ENCODE measurements at regions not wholly inside any gene's neighbourhood (a gene's known extent, or its start where the extent isn't known, plus 50 kb on each side); places are given as distances from the start of the nearest gene placed in this dataset.

DNA sequence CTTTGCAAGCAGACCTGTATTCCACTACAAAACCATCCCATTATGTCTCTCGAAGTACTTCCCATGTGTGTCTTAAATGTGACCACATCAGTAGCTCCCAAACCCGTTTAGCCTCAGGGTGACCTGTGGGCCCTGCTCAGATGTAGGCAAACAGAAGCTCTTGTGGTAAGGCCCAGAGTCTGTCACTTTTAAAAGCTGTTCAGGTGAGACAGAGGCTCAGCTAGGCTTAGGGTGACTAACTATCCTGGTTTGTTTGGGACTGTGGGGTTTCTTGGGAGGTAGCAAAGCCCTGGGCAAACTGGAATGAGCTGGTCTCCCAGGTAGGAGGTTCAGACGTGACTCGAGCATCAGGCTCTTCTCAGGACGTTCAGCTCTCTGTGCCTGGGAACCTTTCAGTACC lies 64.5 kb upstream of the VASH1 start:
- no peaks in the 10 kb centered on the region for H3K4me1 ChIP-seq (ENCODE audit: control insufficient read depth, low read length)
- no peaks in the 10 kb centered on the region for H3K9me2 ChIP-seq (replicated peaks; ENCODE audit: control insufficient read depth, low read length)
- no peaks in the 10 kb centered on the region for H3K36me3 ChIP-seq (ENCODE audit: control insufficient read depth, low read length)
- peaks cover 7% of the 10 kb centered on the region; the same call in 1 of the 2 replicates for H3K27me3 ChIP-seq (ENCODE audit: control insufficient read depth, low read length)
- no peaks in the 10 kb centered on the region for H3F3A ChIP-seq (ENCODE audit: control insufficient read depth, insufficient read depth)
- TF ChIP-seq, protein P1, sequence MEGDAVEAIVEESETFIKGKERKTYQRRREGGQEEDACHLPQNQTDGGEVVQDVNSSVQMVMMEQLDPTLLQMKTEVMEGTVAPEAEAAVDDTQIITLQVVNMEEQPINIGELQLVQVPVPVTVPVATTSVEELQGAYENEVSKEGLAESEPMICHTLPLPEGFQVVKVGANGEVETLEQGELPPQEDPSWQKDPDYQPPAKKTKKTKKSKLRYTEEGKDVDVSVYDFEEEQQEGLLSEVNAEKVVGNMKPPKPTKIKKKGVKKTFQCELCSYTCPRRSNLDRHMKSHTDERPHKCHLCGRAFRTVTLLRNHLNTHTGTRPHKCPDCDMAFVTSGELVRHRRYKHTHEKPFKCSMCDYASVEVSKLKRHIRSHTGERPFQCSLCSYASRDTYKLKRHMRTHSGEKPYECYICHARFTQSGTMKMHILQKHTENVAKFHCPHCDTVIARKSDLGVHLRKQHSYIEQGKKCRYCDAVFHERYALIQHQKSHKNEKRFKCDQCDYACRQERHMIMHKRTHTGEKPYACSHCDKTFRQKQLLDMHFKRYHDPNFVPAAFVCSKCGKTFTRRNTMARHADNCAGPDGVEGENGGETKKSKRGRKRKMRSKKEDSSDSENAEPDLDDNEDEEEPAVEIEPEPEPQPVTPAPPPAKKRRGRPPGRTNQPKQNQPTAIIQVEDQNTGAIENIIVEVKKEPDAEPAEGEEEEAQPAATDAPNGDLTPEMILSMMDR (IDR thresholded peaks at IDR 0.05; ENCODE audit: low read depth, low read length, poor library complexity, severe bottlenecking), result no peak
- TF ChIP-seq EZH2phosphoT487 (IDR thresholded peaks at IDR 0.05; ENCODE audit: borderline replicate concordance, low read length), result no peak
- no peaks in the 10 kb centered on the region for H4K20me1 ChIP-seq (ENCODE audit: control insufficient read depth, insufficient read depth, low read depth, low read length)
- H3K79me2 ChIP-seq (ENCODE audit: control insufficient read depth, low read length), result no peaks in the 10 kb centered on the region
- H3K27ac ChIP-seq (ENCODE audit: low read depth, low read length), result no peak overlapping the region
- H3K4me2 ChIP-seq (ENCODE audit: low read length), result no peak overlapping the region
- no peak overlapping the region for H3K4me3 ChIP-seq (ENCODE audit: low read length)
- H3K9me3 ChIP-seq (ENCODE audit: control insufficient read depth, insufficient read depth, low read length), result no peaks in the 10 kb centered on the region

DNA sequence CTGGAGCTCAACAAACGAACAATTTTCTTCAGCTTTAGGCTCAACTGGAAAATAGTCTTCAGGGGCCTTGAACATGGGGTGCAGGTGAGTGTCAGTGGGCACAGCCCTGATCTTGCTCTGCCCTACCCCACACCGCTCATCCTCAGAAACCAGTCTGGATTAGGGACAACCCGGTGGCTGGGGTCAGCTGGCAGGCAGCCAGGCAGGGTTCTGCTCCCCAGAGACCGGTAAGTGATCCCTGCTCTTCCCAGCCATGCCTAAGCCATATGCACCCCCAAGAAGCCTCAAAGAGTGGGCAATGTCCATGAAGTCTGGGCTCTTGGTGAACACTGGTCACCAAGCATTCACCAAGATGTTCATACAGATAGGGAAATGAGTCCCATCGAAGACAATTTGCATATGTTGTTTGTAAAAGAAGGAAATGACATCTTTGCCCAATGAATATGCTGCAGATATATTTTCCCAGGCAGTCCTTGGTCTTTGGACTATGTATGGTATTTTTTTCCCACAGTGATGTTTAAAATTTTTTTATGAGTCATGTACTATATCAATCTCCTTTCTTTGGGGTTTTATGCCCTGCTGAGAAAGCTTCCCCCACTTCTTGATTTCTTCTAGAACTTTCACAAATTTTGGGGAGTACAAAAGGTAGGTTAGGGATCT lies 63.9 kb upstream of the VASH1 start:
- Histone ChIP-seq H3K4me1 (ENCODE audit: control insufficient read depth, low read length) (no peaks in the 10 kb centered on the region), H3K9me2 (replicated peaks; ENCODE audit: control insufficient read depth, low read length) (no peaks in the 10 kb centered on the region), H3K36me3 (ENCODE audit: control insufficient read depth, low read length) (no peaks in the 10 kb centered on the region), H3K4me2 (ENCODE audit: low read length) (no peak overlapping the region), H3K4me3 (ENCODE audit: low read length) (no peak overlapping the region), H3K79me2 (ENCODE audit: control insufficient read depth, low read length) (no peaks in the 10 kb centered on the region), H4K20me1 (ENCODE audit: control insufficient read depth, insufficient read depth, low read depth, low read length) (no peaks in the 10 kb centered on the region), H3K9me3 (ENCODE audit: control insufficient read depth, insufficient read depth, low read length) (no peaks in the 10 kb centered on the region), H3K27ac (ENCODE audit: low read depth, low read length) (no peak overlapping the region), H3F3A (ENCODE audit: control insufficient read depth, insufficient read depth) (no peaks in the 10 kb centered on the region), H3K27me3 (ENCODE audit: control insufficient read depth, low read length) (peaks cover 7% of the 10 kb centered on the region; the same call in 1 of the 2 replicates)
- TF ChIP-seq, protein P1 (IDR thresholded peaks at IDR 0.05; ENCODE audit: low read depth, low read length, poor library complexity, severe bottlenecking), result no peak
- no peak for TF ChIP-seq EZH2phosphoT487 (IDR thresholded peaks at IDR 0.05; ENCODE audit: borderline replicate concordance, low read length)

DNA sequence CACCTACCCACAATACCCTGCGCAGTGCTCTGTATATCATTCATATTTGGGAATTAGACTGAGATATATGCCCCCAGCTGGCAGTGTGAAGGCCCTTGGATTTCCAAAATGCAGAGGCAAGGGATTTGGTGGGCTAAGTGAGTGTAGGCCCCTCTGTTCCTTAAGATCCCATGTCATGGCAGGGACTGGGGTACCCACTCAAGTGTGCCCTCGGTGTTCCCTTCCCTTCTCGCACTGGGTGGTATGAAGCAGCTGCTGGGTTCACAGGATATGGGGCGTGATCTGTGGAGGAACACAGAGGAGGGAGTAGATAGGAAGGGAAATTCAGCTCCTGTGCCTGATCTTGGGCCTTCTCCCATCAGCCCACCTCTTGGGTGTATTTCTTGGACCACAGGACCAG lies 63.1 kb upstream of the VASH1 start:
- no peak overlapping the region for H3K27ac ChIP-seq (ENCODE audit: low read depth, low read length)
- H3F3A ChIP-seq (ENCODE audit: control insufficient read depth, insufficient read depth), result no peaks in the 10 kb centered on the region
- TF ChIP-seq, protein P1 (IDR thresholded peaks at IDR 0.05; ENCODE audit: low read depth, low read length, poor library complexity, severe bottlenecking), result no peak
- TF ChIP-seq EZH2phosphoT487 (IDR thresholded peaks at IDR 0.05; ENCODE audit: borderline replicate concordance, low read length), result no peak
- H3K27me3 ChIP-seq (ENCODE audit: control insufficient read depth, low read length), result peaks cover 7% of the 10 kb centered on the region; the same call in 1 of the 2 replicates
- H3K4me2 ChIP-seq (ENCODE audit: low read length), result no peak overlapping the region
- no peaks in the 10 kb centered on the region for H3K9me2 ChIP-seq (replicated peaks; ENCODE audit: control insufficient read depth, low read length)
- no peaks in the 10 kb centered on the region for H3K4me1 ChIP-seq (ENCODE audit: control insufficient read depth, low read length)
- H3K79me2 ChIP-seq (ENCODE audit: control insufficient read depth, low read length), result no peaks in the 10 kb centered on the region
- no peak overlapping the region for H3K4me3 ChIP-seq (ENCODE audit: low read length)
- H3K36me3 ChIP-seq (ENCODE audit: control insufficient read depth, low read length), result no peaks in the 10 kb centered on the region
- no peaks in the 10 kb centered on the region for H4K20me1 ChIP-seq (ENCODE audit: control insufficient read depth, insufficient read depth, low read depth, low read length)
- no peaks in the 10 kb centered on the region for H3K9me3 ChIP-seq (ENCODE audit: control insufficient read depth, insufficient read depth, low read length)
